ENCODE measurements at regions not wholly inside any gene's neighbourhood (a gene's known extent, or its start where the extent isn't known, plus 50 kb on each side); places are given as distances from the start of the nearest gene placed in this dataset.
"Not testable (repeated sequence)": the region's sequence is repeated elsewhere in the genome, so short reads cannot be mapped to it uniquely, and the experiment has no call there.

GRCh38 chr1:118298397-118298796 is 113.4 kb upstream of the SPAG17 start:
- no peak for DNase-seq (ENCODE audit: low read depth)

DNA sequence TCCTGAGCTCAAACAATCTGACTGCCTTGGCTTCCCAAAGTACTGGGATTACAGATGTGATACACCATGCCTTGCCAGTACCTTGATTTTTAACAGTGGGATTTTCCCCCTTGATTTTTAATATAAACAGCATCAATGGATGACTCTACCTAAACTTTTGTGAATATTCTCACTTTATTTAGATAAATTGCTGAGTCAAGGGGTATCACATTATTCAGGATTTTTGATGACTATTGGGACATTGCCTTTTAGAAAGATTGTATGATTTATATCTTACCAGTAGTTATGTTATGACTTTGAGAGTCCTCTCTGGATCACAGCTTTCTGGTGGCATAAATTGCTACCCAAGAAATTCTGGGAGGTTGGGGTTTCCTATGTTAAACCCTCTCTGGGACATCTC is 112.5 kb upstream of the SPAG17 start:
- DNase-seq (ENCODE audit: low read depth): no peak

GRCh38 chr1:118294875-118295642 is 110.0 kb upstream of the SPAG17 start:
- DNase-seq (ENCODE audit: low read depth): peak; percentile 53

DNA sequence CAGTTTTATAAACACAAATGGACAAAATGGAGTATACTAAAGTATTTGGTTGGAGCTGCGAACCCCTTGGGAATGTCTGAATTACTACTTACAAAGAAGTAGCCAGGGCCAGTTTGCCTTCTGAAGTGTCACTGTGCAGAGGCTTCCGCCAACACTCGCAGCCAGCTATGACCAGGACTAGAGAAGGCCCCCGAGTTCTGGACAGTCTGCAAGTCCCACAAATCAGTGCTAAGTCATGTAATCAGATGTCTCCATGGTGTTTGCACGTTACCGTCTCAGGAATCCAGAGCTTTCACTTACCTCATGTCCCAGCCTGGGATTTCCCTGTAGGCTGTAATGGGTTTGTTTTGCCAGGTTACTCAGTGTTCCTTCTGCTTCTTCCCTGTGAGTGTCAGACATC is 106.6 kb upstream of the SPAG17 start:
- DNase-seq (ENCODE audit: low read depth): no peak

- DNase-seq (ENCODE audit: low read depth): no peak
Observed at GRCh38 chr1:118290571-118290970, 105.5 kb upstream of the SPAG17 start.

DNA sequence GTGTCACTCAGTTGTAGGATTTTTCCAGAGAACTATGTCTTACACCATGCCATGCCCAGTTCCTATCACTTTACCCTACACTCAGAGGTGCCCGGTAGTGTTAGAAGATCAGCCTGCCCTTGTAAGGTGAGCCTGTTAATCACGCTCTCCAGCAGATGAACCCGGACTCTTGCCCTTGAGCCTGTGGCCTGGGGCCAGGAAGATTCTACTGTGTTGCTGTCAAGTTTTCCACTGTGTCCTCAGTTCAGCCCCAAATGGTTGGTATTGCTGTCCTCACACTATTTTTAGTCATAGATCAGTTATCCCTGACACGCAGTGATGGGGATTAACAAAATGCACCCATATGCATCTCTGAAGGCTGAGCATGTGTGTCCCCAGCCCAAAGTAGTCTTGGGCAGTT is 105.0 kb upstream of the SPAG17 start:
- no peak for DNase-seq (ENCODE audit: low read depth)

DNA sequence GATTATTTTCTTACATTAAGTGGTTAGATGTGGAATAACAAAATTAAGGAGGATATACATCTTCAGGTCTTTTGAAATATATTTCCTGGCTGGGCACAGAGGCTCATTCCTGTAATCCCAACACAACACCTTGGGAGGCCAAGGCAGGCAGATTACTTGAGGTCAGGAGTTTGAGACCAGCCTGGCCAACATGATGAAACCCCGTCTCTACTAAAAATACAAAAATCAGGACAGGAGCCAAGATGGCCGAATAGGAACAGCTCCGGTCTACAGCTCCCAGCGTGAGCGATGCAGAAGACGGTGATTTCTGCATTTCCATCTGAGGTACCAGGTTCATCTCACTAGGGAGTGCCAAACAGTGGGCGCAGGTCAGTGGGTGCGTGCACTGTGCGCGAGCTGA is 95.6 kb upstream of the SPAG17 start:
- DNase-seq (ENCODE audit: low read depth): not testable (repeated sequence)

DNA sequence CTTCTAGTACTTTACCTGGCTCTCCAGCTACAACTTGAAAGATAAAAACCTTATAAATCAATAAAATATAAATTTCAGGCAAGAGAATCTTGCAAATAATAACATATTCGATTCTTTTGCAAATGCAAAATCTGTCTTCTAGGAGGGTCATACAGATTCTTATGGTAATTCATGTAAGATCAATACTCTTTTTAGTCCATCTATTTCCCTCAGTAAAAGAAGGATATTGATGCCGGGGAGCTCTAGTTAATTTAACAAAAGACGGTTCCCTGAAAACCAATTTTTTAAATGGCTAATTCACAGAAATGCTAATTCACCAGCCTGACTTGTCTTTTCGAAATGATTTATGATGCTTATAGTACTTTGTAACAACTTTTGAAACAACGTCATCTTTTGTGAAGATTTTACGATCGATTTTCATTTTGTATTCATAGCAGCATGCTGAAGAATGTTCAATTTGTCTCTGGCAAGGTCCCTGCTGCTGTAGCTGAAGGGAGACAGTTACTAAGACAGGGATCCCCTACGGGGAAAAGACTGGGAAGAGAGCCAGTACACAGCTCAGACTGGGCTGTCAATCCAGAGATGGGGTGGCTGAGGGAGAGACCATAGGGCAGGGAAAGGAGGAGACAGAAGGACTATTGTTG is 90.6 kb upstream of the SPAG17 start:
- DNase-seq (ENCODE audit: low read depth): no peak

- DNase-seq (ENCODE audit: low read depth): no peak
Observed at GRCh38 chr1:118272884-118273283, 87.9 kb upstream of the SPAG17 start.

DNA sequence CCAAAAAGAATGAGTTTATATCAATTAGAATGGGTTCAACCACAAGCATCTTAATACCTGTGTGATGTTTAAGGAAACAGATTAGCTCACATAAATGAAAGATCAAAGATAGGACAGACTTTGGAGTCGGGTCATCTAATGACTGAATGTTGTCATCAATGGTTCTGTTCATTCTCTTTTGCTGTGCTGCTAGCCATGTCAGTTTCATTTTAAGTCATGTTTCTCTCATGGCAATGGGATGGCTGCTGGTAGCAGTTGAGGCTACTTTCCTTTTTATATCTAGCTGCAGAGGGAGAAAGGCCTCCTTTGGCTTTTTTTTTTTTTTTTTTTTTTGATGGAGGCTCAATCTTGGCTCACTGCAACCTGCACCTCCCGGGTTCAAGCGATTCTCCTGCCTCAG is 86.9 kb upstream of the SPAG17 start:
- DNase-seq (ENCODE audit: low read depth): no peak

GRCh38 chr1:118269598-118269997 is 84.6 kb upstream of the SPAG17 start:
- no peak for DNase-seq (ENCODE audit: low read depth)

DNA sequence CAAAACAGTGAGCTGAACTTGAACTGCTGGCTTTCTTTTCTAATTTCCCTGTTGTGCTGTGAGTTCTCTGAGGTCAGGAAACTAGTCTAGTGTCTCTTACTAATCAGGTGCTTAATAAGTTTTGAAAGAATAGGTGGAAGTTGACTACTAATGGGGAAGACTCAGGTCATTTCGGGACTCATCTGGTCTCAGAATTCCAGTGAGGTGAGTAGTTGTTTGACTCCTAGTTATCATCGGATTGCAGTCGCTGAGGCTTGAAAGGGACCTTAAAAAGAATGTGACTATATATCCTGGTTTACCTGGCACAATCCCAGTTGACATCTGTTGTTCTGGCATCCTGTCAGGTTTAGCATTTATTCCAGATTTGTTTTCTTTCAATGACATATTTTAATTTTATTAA is 81.4 kb upstream of the SPAG17 start:
- no peak for DNase-seq (ENCODE audit: low read depth)

- DNase-seq (ENCODE audit: low read depth): no peak
Observed at GRCh38 chr1:118264343-118264742, 79.3 kb upstream of the SPAG17 start.

DNA sequence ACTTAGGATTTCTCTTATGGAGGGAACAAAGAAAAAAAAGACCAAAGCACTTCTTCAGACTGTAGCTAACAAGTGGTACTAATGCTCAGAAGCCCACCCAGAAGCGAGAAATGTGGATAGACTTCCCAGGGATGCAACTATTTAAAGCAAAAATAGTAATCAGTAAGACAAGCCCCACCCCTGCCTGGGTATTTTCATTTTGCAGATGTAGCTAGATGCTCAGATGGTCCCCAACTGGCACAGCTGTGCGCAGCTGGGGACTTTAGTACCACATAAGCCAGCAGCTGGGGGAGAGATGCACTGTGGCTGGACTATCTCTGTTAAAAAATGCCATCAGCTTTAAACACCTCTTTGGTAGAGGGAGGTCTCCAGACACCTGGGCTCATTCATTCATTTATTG is 77.8 kb upstream of the SPAG17 start:
- DNase-seq (ENCODE audit: low read depth): no peak

- no peak for DNase-seq (ENCODE audit: low read depth)
Observed at GRCh38 chr1:118258975-118259374, 73.9 kb upstream of the SPAG17 start.

DNA sequence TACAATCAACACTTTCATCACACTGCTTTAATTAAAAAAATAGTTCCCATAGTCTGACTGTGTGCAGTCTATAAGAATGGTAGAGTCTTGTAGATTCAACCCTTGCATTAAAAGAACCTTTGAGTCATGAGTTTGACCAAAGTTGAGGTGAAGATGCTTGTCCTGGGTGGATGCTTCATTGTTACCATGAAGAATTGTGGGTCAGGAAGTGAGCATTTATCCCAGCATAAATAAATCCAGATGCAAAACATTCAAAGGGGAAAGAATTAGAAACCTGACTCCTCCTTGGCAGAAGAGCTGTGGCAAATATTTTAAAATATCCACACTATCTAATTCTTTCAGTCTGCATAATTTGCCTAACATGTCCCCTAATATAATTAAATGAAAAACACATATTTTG is 72.9 kb upstream of the SPAG17 start:
- no peak for DNase-seq (ENCODE audit: low read depth)

DNA sequence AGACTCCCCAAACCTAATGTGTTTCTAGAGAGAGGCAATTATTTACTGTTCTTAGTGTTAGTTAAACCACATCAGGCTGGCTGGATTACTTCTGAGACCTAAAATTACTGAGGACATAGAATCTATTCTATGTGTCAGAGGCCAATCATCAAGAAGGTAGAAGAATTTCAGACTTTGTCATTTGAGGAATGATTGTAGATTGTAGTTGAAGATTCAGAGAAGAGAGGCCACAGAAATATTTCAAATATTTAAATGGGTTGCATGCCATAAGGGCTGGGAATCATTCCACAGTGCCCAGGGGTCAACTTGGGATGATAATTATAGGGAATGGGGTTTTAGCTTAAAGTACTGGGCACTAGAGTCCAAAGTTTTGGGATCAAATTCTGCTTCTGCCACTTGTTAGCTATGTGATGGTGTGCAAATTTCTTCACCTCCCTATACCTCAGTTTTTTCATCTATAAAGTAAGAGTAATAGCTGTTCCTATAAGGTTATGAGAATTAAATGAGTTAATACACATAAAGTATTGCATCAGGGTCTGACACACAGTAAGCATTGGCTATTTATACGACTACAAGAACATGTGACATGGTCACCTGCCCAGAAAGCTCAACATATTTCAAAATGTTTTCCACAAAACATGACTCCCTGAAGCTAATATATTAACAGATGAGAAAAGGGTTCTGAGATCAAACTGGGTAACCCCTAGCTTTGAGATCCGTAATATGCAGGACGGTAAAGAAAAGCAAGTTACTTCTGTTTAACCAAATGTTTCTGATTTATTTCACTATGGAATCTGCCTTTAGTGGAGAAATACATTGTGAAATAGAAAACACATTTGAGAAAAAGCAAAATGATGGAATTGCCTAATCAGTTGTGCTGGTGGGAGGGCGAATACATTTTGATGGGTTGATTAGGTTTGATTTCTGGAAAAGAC is 69.7 kb upstream of the SPAG17 start:
- DNase-seq (ENCODE audit: low read depth): no peak

DNA sequence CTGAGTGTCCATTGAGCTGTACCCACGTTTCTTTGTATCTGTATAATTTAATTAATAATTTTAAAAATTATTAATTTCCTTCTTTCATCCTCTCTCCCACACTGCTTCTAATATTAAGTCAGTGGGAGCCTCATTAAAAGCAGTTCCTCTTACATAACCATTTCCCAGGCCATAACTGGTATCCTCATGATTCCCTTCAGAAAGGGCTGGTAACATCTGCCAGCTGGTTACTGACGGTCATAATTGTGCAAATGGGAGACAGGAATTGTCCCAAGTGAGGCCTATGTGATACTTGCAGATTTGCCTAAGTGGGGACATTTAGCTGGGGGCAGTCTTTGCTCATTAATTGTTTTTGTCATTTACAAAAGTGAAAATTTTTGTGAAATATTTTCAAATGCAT is 69.0 kb upstream of the SPAG17 start:
- no peak for DNase-seq (ENCODE audit: low read depth)

DNA sequence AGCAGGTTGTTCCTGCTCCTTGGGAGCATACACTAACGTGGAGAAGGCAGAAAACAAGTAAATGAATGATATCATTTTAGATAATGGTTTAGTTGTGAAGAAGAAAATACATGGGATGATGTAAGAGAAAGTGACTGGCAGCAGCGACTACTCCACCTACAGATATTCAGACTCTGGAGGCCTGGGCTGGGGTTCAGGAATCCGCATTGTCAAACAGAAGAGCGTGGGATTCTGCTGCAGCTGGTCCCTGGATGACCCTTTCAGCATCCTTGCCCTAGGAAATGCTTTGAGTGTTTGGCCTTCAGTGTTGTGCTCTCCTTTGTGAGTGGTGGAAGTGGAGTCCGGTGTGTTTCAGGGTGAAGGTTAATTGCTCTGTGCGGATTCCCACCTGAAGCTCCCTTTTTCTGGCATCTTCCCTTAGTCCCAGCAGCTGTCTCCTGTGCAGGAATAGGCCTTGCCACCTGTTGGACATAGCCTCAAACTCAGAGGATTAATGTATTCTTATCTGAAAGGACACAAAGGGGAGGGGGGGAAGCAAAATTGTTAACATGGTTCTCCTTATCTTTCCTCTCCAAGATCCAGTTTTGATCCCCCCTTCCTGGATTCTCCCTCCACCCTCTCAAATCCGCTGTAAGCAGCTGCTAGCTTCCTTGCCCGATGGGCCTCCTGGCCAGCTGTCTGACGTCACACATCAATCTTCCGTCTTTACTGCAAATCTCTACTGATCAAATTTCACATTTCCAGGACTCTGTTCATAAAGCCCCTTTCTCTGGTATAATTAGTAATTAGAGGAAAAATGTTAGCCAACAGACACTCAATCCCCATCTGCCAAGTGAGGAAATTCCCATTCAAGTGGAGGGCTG is 68.3 kb upstream of the SPAG17 start:
- DNase-seq (ENCODE audit: low read depth): no peak

DNA sequence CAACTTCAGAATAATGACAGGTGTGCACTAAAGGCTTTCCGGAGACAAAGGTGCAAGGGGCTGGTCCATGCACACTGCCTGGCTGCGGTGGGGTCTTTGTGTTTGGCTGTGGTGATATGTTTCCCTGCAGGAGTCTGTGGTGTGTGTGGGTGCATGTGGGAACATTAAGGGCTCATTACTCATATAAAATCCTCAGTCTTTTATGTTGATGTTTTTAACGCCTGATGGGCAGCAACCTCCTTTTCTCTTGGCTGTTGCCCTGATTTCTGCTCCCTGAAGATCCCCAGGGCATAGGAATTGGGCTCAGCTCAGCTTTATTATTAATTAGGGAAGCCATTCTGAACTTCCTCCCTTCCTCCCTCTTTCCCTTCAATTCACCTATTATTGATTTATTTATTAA is 67.6 kb upstream of the SPAG17 start:
- no peak for DNase-seq (ENCODE audit: low read depth)

GRCh38 chr1:118250232-118250631 is 65.2 kb upstream of the SPAG17 start:
- DNase-seq (ENCODE audit: low read depth): no peak

GRCh38 chr1:118249641-118250040 is 64.6 kb upstream of the SPAG17 start:
- no peak for DNase-seq (ENCODE audit: low read depth)

Data from stromal cell of bone marrow (primary cell).